ENCODE measurements at regions not wholly inside any gene's neighbourhood (a gene's known extent, or its start where the extent isn't known, plus 50 kb on each side); places are given as distances from the start of the nearest gene placed in this dataset.
A peak's percentile ranks its signal among the peaks of the same experiment; 100 is the strongest.

- no peak for DNase-seq (ENCODE audit: insufficient read length, low spot score)
- no peak for FAIRE-seq
Observed at GRCh38 chr1:168991667-168992475, 114.6 kb upstream of the ATP1B1 start.

GRCh38 chr1:169001353-169001752 is 105.1 kb upstream of the ATP1B1 start:
- FAIRE-seq (no peak), DNase-seq (ENCODE audit: insufficient read length, low spot score) (no peak)

- FAIRE-seq (no peak), DNase-seq (ENCODE audit: insufficient read length, low spot score) (no peak)
Observed at GRCh38 chr1:169003864-169004516, 102.5 kb upstream of the ATP1B1 start.

- FAIRE-seq (no peak), DNase-seq (ENCODE audit: insufficient read length, low spot score) (no peak)
Observed at GRCh38 chr1:169005776-169006175, 100.7 kb upstream of the ATP1B1 start.

GRCh38 chr1:169009666-169010065 is 96.8 kb upstream of the ATP1B1 start:
- FAIRE-seq (peak; percentile 68), DNase-seq (ENCODE audit: insufficient read length, low spot score) (no peak)

GRCh38 chr1:169012416-169012815 is 94.1 kb upstream of the ATP1B1 start:
- FAIRE-seq = peak; percentile 88

GRCh38 chr1:169013821-169014220 is 92.7 kb upstream of the ATP1B1 start:
- no peak for FAIRE-seq

More at GRCh38 chr1:169012416-169012815, 94.1 kb upstream of the ATP1B1 start:
- DNase-seq (ENCODE audit: insufficient read length, low spot score) = no peak

GRCh38 chr1:169015464-169015863 is 91.0 kb upstream of the ATP1B1 start:
- FAIRE-seq = no peak
- DNase-seq (ENCODE audit: insufficient read length, low spot score) = no peak

More at GRCh38 chr1:169013821-169014220, 92.7 kb upstream of the ATP1B1 start:
- DNase-seq (ENCODE audit: insufficient read length, low spot score) = no peak

GRCh38 chr1:169018751-169019150 is 87.7 kb upstream of the ATP1B1 start:
- FAIRE-seq = no peak
- DNase-seq (ENCODE audit: insufficient read length, low spot score) = no peak

GRCh38 chr1:169019419-169020058 is 87.0 kb upstream of the ATP1B1 start:
- peak; percentile 49 for FAIRE-seq

GRCh38 chr1:169020684-169021083 is 85.8 kb upstream of the ATP1B1 start:
- DNase-seq (ENCODE audit: insufficient read length, low spot score) (no peak), FAIRE-seq (no peak)

More at GRCh38 chr1:169019419-169020058, 87.0 kb upstream of the ATP1B1 start:
- no peak for DNase-seq (ENCODE audit: insufficient read length, low spot score)

GRCh38 chr1:169022648-169023047 is 83.8 kb upstream of the ATP1B1 start:
- peak; percentile 14 for FAIRE-seq
- no peak for DNase-seq (ENCODE audit: insufficient read length, low spot score)

- FAIRE-seq (no peak), DNase-seq (ENCODE audit: insufficient read length, low spot score) (no peak)
Observed at GRCh38 chr1:169024255-169024654, 82.2 kb upstream of the ATP1B1 start.

GRCh38 chr1:169024800-169025271 is 81.7 kb upstream of the ATP1B1 start:
- peak; percentile 99 for FAIRE-seq
- peak; percentile 43 for DNase-seq (ENCODE audit: insufficient read length, low spot score)

GRCh38 chr1:169025412-169025811 is 81.1 kb upstream of the ATP1B1 start:
- FAIRE-seq (no peak), DNase-seq (ENCODE audit: insufficient read length, low spot score) (no peak)

- DNase-seq (ENCODE audit: insufficient read length, low spot score) = no peak
- peak; percentile 94 for FAIRE-seq
Observed at GRCh38 chr1:169027607-169028320, 78.7 kb upstream of the ATP1B1 start.

- DNase-seq (ENCODE audit: insufficient read length, low spot score) (no peak), FAIRE-seq (no peak)
Observed at GRCh38 chr1:169031566-169032224, 74.8 kb upstream of the ATP1B1 start.

GRCh38 chr1:169041366-169041765 is 65.1 kb upstream of the ATP1B1 start:
- FAIRE-seq (peak; percentile 53), DNase-seq (ENCODE audit: insufficient read length, low spot score) (no peak)

GRCh38 chr1:169042377-169042776 is 64.1 kb upstream of the ATP1B1 start:
- FAIRE-seq (no peak), DNase-seq (ENCODE audit: insufficient read length, low spot score) (no peak)

- FAIRE-seq (no peak), DNase-seq (ENCODE audit: insufficient read length, low spot score) (no peak)
Observed at GRCh38 chr1:169043823-169044222, 62.7 kb upstream of the ATP1B1 start.

Data from GM19239 (cell line).